DOHH2 (cell line): ENCODE measurements at regions not wholly inside any gene's neighbourhood (a gene's known extent, or its start where the extent isn't known, plus 50 kb on each side); places are given as distances from the start of the nearest gene placed in this dataset.

Source experiments
- H3F3A ChIP-seq: fragments of 200-600 bp; sonication (generic), shearing (Covaris generic); 2 replicates; pipeline ENCODE4 v1.6.0; 2016; ENCODE audit warnings: antibody characterized with exemption, mild to moderate bottlenecking; ENCODE audit not compliant: control insufficient read depth, insufficient read depth
- H3K27ac ChIP-seq: fragments of 200-600 bp; sonication (generic); 2 replicates; pipeline ENCODE4 v1.5.1; 2014; ENCODE audit warnings: low read depth, mild to moderate bottlenecking, low read length, moderate library complexity
- H3K27me3 ChIP-seq: fragments of 200-600 bp; sonication (generic); 2 replicates; pipeline ENCODE4 v1.6.1; 2014; ENCODE audit warnings: mild to moderate bottlenecking, low read length, mixed read lengths; ENCODE audit not compliant: control insufficient read depth
- H3K36me3 ChIP-seq: fragments of 200-600 bp; sonication (generic); 2 replicates; pipeline ENCODE4 v1.6.1; 2014; ENCODE audit warnings: mild to moderate bottlenecking, low read length, moderate library complexity, mixed read lengths; ENCODE audit not compliant: control insufficient read depth
- H3K4me1 ChIP-seq: fragments of 200-600 bp; sonication (generic); 2 replicates; pipeline ENCODE4 v1.6.1; 2014; ENCODE audit warnings: mild to moderate bottlenecking, low read length, mixed read lengths; ENCODE audit not compliant: control insufficient read depth
- H3K4me2 ChIP-seq: fragments of 200-600 bp; sonication (generic); 2 replicates; pipeline ENCODE4 v1.6.0; 2014; ENCODE audit warnings: mild to moderate bottlenecking, low read length, moderate library complexity
- H3K4me3 ChIP-seq: fragments of 200-600 bp; sonication (generic); 2 replicates; pipeline ENCODE4 v1.5.1; 2014; ENCODE audit warnings: mild to moderate bottlenecking, low read length, mixed read lengths
- H3K79me2 ChIP-seq: fragments of 200-600 bp; sonication (generic); 2 replicates; pipeline ENCODE4 v1.6.1; 2014; ENCODE audit warnings: mild to moderate bottlenecking, low read length, mixed read lengths; ENCODE audit not compliant: control insufficient read depth
- H3K9me2 ChIP-seq: fragments of 200-600 bp; sonication (generic); replicated peaks from 2 replicates; pipeline ENCODE4 v1.6.1; 2014; ENCODE audit warnings: mild to moderate bottlenecking, low read length, mixed read lengths; ENCODE audit not compliant: control insufficient read depth
- H3K9me3 ChIP-seq: fragments of 200-600 bp; sonication (generic); 2 replicates; pipeline ENCODE4 v1.6.1; 2014; ENCODE audit warnings: antibody characterized with exemption, low read length, mixed read lengths; ENCODE audit not compliant: control insufficient read depth, insufficient read depth
- H4K20me1 ChIP-seq: fragments of 200-600 bp; sonication (generic); 2 replicates; pipeline ENCODE4 v1.6.0; 2014; ENCODE audit warnings: low read depth, mild to moderate bottlenecking, antibody characterized with exemption, low read length, moderate library complexity; ENCODE audit not compliant: control insufficient read depth, insufficient read depth
- EZH2phosphoT487 ChIP-seq: fragments of 200-600 bp; sonication (generic); IDR thresholded peaks from 2 replicates; pipeline ENCODE4 v1.6.1; 2017; ENCODE audit warnings: borderline replicate concordance, mild to moderate bottlenecking, antibody characterized with exemption, low read length, moderate library complexity, mixed read lengths
- TF ChIP-seq, protein P1 (sequence below): fragments of 200-600 bp; sonication (generic); IDR thresholded peaks from one replicate; pipeline ENCODE4 v1.5.1; 2014; ENCODE audit warnings: antibody characterized with exemption, mild to moderate bottlenecking, low read depth, low read length; ENCODE audit not compliant: poor library complexity, severe bottlenecking

DNA sequence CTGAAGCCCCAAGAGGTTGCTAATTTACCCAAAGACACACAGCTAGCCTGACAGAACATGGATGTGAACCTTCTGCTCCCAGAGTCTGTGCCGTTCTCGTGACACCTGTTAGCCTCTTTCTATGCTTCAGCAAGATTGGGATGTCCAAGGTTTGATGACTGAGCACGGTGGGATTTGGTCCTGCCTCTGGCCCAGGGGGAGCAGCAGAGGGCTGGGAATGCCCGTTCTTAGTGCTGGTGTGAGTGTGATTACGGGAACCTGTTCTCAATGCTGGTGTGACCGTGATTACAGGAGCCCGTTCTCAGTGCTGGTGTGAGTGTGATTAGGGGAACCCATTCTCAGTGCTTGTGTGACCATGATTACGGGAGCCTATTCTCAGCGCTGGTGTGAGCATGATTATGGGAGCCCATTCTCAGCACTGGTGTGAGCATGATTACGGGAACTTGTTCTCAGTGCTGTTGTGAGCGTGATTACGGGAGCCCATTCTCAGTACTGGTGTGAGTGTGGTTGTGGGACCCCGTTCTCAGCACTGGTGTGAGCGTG, 67.3 kb upstream of the SNTG2 start:
- no peaks in the 10 kb centered on the region; the same call in 1 of the 2 replicates for H3K9me3 ChIP-seq
- H3K4me3 ChIP-seq = no peak overlapping the region
- no peaks in the 10 kb centered on the region for H3F3A ChIP-seq
- no peaks in the 10 kb centered on the region for H4K20me1 ChIP-seq
- no peaks in the 10 kb centered on the region for H3K4me1 ChIP-seq
- no peaks in the 10 kb centered on the region for H3K36me3 ChIP-seq
- H3K79me2 ChIP-seq = no peaks in the 10 kb centered on the region
- H3K9me2 ChIP-seq = no peaks in the 10 kb centered on the region
- H3K27me3 ChIP-seq = no peaks in the 10 kb centered on the region
- H3K27ac ChIP-seq = no peak overlapping the region
- no peak overlapping the region for H3K4me2 ChIP-seq
- TF ChIP-seq EZH2phosphoT487 = no peak
- TF ChIP-seq, protein P1, sequence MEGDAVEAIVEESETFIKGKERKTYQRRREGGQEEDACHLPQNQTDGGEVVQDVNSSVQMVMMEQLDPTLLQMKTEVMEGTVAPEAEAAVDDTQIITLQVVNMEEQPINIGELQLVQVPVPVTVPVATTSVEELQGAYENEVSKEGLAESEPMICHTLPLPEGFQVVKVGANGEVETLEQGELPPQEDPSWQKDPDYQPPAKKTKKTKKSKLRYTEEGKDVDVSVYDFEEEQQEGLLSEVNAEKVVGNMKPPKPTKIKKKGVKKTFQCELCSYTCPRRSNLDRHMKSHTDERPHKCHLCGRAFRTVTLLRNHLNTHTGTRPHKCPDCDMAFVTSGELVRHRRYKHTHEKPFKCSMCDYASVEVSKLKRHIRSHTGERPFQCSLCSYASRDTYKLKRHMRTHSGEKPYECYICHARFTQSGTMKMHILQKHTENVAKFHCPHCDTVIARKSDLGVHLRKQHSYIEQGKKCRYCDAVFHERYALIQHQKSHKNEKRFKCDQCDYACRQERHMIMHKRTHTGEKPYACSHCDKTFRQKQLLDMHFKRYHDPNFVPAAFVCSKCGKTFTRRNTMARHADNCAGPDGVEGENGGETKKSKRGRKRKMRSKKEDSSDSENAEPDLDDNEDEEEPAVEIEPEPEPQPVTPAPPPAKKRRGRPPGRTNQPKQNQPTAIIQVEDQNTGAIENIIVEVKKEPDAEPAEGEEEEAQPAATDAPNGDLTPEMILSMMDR = no peak

DNA sequence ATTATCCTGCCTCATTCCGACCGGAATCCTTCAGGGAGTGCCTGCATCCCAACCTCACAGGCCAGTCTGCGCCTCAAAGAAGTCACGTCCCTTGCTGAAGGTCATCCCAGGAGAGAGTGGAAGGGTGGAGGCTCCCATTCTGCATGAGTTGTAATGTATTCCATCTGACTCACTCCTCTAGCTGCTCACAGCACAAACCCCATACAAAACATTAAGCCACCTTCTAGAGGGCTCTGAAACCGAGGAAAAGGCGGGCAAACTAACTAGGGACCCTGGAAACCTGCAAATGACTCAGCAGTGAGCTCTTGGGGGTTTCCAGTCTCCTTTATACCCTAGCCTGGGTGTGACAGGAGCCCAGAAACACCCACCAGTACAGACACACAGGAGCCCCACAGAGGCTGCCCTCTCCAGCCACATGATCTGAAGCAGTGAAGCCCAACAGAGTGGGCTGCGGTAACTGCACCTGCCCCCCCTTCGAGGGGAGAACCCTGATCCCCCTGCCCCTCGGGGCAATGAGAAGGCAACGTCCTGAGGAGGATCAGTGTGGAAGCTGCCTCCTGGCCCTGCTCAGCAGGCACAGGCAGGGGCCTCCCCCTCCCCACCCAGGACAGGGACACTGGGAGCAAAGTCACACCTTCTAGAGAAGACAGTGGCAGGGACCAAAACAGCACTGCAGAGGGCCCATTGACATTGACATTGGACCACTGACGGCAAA, 69.3 kb upstream of the SNTG2 start:
- TF ChIP-seq, protein P1 = no peak
- no peak for TF ChIP-seq EZH2phosphoT487
- H3K9me3 ChIP-seq = no peaks in the 10 kb centered on the region; the same call in 1 of the 2 replicates

DNA sequence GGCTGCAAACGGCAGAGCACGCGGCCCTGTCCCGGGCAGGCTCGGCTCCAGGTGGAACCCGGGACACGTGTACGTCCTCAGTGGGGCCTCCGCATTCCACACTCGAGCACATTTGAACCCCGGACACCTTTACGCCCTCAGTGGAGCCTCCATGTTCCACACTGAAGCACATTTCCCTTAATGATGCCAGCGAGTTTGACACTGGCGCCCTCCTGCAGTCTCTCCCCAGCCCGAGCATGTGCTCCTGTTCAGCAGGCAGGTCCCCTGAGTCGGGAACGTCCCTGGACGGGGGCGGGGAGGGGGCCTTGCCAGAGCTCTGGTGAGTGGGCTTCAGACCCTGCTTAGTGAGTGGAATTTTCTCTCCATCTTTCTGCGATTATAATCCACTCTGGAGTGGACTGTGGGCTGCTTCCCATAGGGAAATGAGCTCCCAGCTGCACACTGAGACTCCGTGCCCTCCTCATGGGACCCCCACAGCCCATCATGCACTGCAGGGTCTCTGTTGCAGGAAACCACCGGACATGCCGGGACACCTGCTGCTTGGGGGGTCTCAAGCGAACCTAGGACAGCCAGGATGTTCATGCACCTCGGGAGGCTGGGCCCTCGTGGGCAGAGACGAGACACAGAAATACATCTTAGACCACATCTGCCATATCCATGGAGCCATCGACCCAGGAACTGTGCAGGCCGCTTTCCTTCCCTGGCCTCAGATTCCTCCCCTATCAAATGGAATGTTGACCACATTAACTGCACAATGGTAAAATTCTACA, 70.3 kb upstream of the SNTG2 start:
- no peaks in the 10 kb centered on the region for H3F3A ChIP-seq
- H3K4me3 ChIP-seq = no peak overlapping the region
- no peaks in the 10 kb centered on the region for H3K79me2 ChIP-seq
- no peaks in the 10 kb centered on the region for H3K27me3 ChIP-seq
- no peaks in the 10 kb centered on the region; the same call in 1 of the 2 replicates for H3K9me3 ChIP-seq
- TF ChIP-seq EZH2phosphoT487 = no peak
- TF ChIP-seq, protein P1 = no peak
- H3K4me1 ChIP-seq = no peaks in the 10 kb centered on the region
- no peaks in the 10 kb centered on the region for H3K9me2 ChIP-seq
- H3K27ac ChIP-seq = no peak overlapping the region
- no peaks in the 10 kb centered on the region for H3K36me3 ChIP-seq
- H4K20me1 ChIP-seq = no peaks in the 10 kb centered on the region
- no peak overlapping the region for H3K4me2 ChIP-seq

More for the DNA sequence above, 69.3 kb upstream of the SNTG2 start:
- Histone ChIP-seq H3K79me2 (no peaks in the 10 kb centered on the region), H3K36me3 (no peaks in the 10 kb centered on the region), H3F3A (no peaks in the 10 kb centered on the region), H3K9me2 (no peaks in the 10 kb centered on the region), H3K4me1 (no peaks in the 10 kb centered on the region), H3K4me2 (no peak overlapping the region), H3K27ac (no peak overlapping the region), H3K27me3 (no peaks in the 10 kb centered on the region), H4K20me1 (no peaks in the 10 kb centered on the region), H3K4me3 (no peak overlapping the region)
